Activated naive CD4-positive, alpha-beta T cell treated with anti-CD3 and anti-CD28 coated beads, Interleukin-2, amount 10 ng/mL, durations not matched to agents 7 days and 5 days (primary cell): ENCODE measurements at regions not wholly inside any gene's neighbourhood (a gene's known extent, or its start where the extent isn't known, plus 50 kb on each side); places are given as distances from the start of the nearest gene placed in this dataset.
"Not testable (repeated sequence)": the region's sequence is repeated elsewhere in the genome, so short reads cannot be mapped to it uniquely, and the experiment has no call there.

Experiments used
- CTCF ChIA-PET: fragments of 350-600 bp; sonication (Branson Sonifier 250); formaldehyde crosslinking; loops from one replicate; lab custom pipeline; 2021; ENCODE audit warnings: antibody characterized with exemption; lab: Charles Lee
- DNase-seq: peaks from one replicate; pipeline ENCODE4 v3.0.0-alpha.2; 2020
- H3K27ac Mint-ChIP-seq: one replicate; pipeline ENCODE4 v1.8.0; 2021; ENCODE audit warnings: mild to moderate bottlenecking, moderate library complexity, mixed read lengths
- H3K27me3 Mint-ChIP-seq: one replicate; pipeline ENCODE4 v1.8.0; 2021; ENCODE audit warnings: mild to moderate bottlenecking, mixed read lengths
- H3K36me3 Mint-ChIP-seq: one replicate; pipeline ENCODE4 v1.8.0; 2021; ENCODE audit warnings: mixed read lengths
- H3K4me1 Mint-ChIP-seq: one replicate; pipeline ENCODE4 v1.8.0; 2021; ENCODE audit warnings: mixed read lengths
- H3K4me3 Mint-ChIP-seq: one replicate; pipeline ENCODE4 v1.8.0; 2021; ENCODE audit warnings: mild to moderate bottlenecking, moderate library complexity, mixed read lengths
- H3K9me3 Mint-ChIP-seq: one replicate; pipeline ENCODE4 v1.8.0; 2021; ENCODE audit warnings: mixed read lengths

DNA sequence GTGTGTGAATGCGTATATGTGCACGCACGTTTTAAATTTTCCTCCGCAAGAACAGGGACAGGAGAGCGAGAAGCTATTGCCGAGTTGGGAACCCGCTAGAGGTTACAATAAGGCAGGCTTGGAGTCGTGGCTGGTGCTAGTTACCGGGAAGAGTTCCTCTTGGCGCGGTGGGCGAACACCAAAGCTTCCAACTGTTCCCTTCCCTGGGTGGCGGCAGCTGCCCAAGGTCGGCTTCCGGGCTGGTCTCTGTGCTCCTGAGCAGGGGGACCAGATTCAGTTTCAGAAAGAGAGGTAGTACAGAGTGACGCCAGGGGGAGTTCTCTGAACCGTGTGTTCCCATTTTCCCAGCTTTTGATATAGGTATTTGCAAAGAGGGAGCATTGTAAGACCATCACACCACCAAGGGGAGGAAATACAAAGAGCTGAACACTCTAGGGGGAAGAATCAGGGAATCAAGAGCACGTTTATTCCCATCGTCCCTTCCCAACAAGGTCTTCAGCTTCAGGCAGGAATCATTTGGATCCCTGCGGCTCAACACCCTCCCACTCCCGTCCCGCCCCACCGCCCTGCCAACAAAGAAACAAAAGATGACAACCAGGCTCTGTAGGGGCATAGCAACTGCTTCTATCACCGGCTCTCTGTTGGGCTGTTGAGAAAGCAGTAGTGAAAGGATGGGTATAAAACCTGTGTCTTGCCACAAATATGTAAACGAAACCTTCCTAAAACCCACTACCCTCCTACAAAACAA is 113.6 kb upstream of the TEX13C start:
- Mint-ChIP-seq H3K27me3 (peaks cover 52% of the 10 kb centered on the region), H3K27ac (no peak overlapping the region), H3K4me3 (peak overlapping the region; percentile 50), H3K4me1 (peaks cover 27% of the 10 kb centered on the region), H3K36me3 (no peaks in the 10 kb centered on the region), H3K9me3 (no peaks in the 10 kb centered on the region)
- peak; percentile 18 for DNase-seq
- CTCF ChIA-PET = no interaction called here

DNA sequence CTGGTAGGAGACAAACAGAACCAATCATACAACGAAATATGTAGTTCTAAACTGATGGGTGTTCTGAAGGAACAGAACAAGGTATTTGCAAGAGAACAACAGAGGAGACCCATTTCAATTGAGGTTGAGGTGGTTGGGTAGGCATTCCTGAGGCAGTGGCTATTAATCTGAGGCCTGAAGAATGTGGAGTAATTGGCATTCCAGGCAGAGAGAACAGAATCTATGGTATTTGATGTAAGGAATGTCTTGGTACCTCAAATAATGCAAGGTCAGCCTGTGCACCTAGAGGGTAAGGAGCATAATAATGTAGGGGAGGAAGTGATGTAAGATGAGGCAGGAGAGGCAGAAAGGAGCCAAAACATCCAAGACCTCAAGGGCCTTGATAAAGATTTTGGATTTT is 109.5 kb upstream of the TEX13C start:
- H3K36me3 Mint-ChIP-seq = no peaks in the 10 kb centered on the region
- peaks cover 8% of the 10 kb centered on the region for H3K4me1 Mint-ChIP-seq
- H3K9me3 Mint-ChIP-seq = no peaks in the 10 kb centered on the region
- no peak overlapping the region for H3K4me3 Mint-ChIP-seq
- peaks cover 21% of the 10 kb centered on the region for H3K27me3 Mint-ChIP-seq
- CTCF ChIA-PET = no interaction called here
- DNase-seq = no peak
- no peak overlapping the region for H3K27ac Mint-ChIP-seq

DNA sequence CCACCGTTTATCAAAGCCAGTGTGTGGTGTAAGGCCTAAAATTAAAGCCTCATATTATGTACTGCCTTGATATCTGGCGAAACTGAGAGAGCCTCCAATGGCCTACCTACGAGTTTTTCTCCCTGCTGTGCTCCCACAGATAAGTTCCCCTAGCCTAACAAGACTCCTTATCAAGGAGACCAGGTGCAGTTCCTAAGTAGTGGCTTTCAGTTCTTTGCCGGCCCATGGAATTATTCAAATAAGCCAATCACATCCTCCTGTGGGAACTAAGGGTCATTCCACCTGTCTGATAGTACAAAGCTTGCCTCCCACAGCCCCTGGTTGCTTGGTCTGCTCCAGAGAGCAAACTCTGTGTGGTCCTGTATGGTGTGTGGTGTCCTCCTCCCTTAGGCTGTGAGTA is 99.8 kb upstream of the TEX13C start:
- Mint-ChIP-seq H3K36me3 (no peaks in the 10 kb centered on the region), H3K4me3 (no peak overlapping the region), H3K27me3 (no peaks in the 10 kb centered on the region), H3K27ac (no peak overlapping the region), H3K9me3 (no peaks in the 10 kb centered on the region), H3K4me1 (no peaks in the 10 kb centered on the region)
- no peak for DNase-seq
- CTCF ChIA-PET = no interaction called here

DNA sequence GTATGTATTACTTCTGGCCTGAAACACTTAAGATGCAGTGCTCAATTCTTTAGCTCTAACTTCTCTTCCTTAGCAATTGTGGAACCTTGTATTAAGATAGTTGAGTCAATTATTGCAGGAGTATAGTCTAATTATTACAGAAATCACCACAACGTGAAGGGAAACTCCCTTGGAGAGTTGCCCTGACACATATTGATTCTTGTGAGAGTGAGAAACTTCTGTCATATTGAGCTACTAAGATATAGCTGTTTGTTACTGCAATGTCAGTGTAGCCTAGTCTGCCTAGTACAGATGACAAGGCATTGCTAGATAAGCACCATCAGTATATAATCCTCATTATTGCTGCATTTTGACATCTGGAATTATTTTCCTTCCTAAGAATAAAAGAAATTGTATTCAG is 82.7 kb upstream of the TEX13C start:
- Mint-ChIP-seq H3K9me3 (no peaks in the 10 kb centered on the region), H3K27me3 (no peaks in the 10 kb centered on the region), H3K4me3 (no peak overlapping the region), H3K4me1 (no peaks in the 10 kb centered on the region), H3K27ac (no peak overlapping the region), H3K36me3 (no peaks in the 10 kb centered on the region)
- DNase-seq = no peak
- CTCF ChIA-PET = interaction anchor here (1.0 kb wide), 1 partner anchor 10 kb away, joined by 4 read pairs; no protein-coding TSS in a partner anchor

DNA sequence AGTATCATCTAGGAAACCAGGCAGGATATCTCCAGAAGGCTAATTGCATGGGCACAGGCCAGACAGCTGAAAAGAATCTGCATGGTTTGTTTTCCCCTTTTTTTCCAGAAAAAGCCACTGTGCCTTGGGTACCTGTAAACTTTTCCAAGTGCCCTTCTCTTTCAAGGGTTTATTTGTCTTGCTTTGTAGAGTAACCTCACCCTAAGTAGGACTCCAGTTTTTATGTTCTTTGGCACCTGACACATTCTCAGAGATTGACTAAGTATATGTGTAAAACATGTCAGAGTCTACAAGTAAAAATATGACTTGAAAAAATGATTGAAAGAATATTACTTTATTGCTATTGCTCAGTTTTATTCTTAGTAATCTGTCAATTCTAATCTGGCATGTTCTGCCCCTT is 70.7 kb upstream of the TEX13C start:
- H3K36me3 Mint-ChIP-seq = no peaks in the 10 kb centered on the region
- H3K27me3 Mint-ChIP-seq = no peaks in the 10 kb centered on the region
- no peak overlapping the region for H3K27ac Mint-ChIP-seq
- DNase-seq = no peak
- H3K4me1 Mint-ChIP-seq = no peaks in the 10 kb centered on the region
- no peak overlapping the region for H3K4me3 Mint-ChIP-seq
- H3K9me3 Mint-ChIP-seq = no peaks in the 10 kb centered on the region
- CTCF ChIA-PET = no interaction called here

DNA sequence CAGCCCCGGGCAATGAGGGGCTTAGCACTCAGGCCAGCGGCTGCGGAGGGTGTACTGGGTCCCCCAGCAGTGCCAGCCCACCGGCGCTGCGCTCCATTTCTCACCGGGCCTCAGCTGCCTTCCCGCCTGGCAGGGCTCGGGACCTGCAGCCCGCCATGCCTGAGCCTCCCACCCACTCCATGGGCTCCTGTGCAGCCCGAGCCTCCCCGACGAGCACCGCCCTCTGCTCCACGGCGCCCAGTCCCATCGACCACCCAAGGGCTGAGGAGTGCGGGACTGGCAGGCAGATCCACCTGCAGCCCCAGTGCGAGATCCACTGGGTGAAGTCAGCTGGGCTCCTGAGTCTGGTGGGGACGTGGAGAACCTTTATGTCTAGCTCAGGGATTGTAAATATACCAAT is 63.9 kb upstream of the TEX13C start:
- H3K27ac Mint-ChIP-seq, H3K4me3 Mint-ChIP-seq, CTCF ChIA-PET, H3K36me3 Mint-ChIP-seq, H3K4me1 Mint-ChIP-seq, H3K9me3 Mint-ChIP-seq, H3K27me3 Mint-ChIP-seq, DNase-seq: not testable (repeated sequence)

DNA sequence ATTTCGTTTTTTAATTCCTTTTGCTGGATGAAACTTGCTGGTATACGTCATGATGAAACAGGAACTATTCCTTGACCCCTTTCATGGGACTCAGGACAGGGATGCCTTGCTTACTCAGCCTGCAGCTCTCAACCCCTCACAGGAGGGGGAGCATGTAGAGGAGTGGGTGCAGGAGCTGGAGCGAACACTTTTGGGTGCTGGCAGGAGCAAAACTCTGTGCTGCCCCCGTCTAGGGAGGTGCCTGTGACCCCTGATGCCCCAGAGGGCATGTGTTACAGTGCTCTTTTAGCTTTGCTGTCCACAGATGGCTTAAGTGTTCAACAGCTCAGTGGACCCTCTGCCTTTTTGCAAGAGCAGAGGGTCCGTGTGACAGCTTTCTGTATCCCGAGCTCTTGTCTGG is 56.8 kb upstream of the TEX13C start:
- Mint-ChIP-seq H3K36me3 (no peaks in the 10 kb centered on the region), H3K4me3 (no peak overlapping the region), H3K27ac (no peak overlapping the region), H3K4me1 (no peaks in the 10 kb centered on the region), H3K27me3 (no peaks in the 10 kb centered on the region), H3K9me3 (peaks cover 6% of the 10 kb centered on the region)
- CTCF ChIA-PET = no interaction called here
- no peak for DNase-seq

DNA sequence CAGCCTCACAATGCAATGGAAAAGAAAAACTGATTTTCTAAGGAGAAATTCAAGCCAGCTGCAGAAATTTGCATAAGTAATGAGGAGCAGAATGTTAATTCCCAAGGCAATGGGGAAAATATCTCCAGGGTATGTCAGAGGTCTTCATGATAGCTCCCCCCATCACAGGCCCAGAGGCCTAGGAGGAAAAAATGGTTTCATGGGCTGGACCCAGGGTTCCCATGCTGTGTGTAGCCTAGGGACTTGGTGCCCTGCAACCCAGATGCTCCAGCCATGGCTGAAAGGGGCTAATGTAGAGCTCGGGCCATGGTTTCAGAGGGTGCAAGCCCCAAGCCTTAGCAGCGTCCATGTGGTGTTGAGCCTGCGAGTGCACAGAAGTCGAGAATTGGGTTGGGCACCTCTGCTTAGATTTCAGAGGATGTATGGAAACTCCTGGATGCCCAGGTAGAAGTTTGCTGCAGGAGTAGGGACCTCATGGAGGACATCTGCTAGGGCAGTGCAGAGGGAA is 53.5 kb upstream of the TEX13C start:
- H3K27me3 Mint-ChIP-seq = no peaks in the 10 kb centered on the region
- no peaks in the 10 kb centered on the region for H3K36me3 Mint-ChIP-seq
- H3K9me3 Mint-ChIP-seq = peaks cover 6% of the 10 kb centered on the region
- CTCF ChIA-PET = no interaction called here
- no peaks in the 10 kb centered on the region for H3K4me1 Mint-ChIP-seq
- H3K4me3 Mint-ChIP-seq = no peak overlapping the region
- no peak overlapping the region for H3K27ac Mint-ChIP-seq
- no peak for DNase-seq
